Upper lobe of left lung (tissue), 6 donors: ENCODE measurements at regions not wholly inside any gene's neighbourhood (a gene's known extent, or its start where the extent isn't known, plus 50 kb on each side); places are given as distances from the start of the nearest gene placed in this dataset.

Source experiments
- ATAC-seq, 2 donors: fragments of 200-7000 bp; cut with Tn5 transposase; one replicate each; pipeline ENCODE4 v1.9.1; 2022; ENCODE audit warnings: mild to moderate bottlenecking in 2 of 2, moderate library complexity in 2 of 2; ENCODE audit not compliant: low FRiP score in 2 of 2
- DNase-seq, 2 donors: peaks; one replicate each; pipeline ENCODE4 v3.0.0-alpha.2; 2019 to 2020
- H3K27ac ChIP-seq, 4 donors: fragments of 200-600 bp; sonication (generic); one replicate each; pipeline ENCODE4 v1.5.1; 2016 to 2019
- H3K27me3 ChIP-seq, 4 donors: fragments of 200-600 bp; sonication (generic); one replicate each; pipeline ENCODE4 v1.5.1; 2017 to 2019
- H3K36me3 ChIP-seq, 4 donors: fragments of 200-600 bp; sonication (generic); one replicate each; pipeline ENCODE4 v1.5.1; 2016 to 2019
- H3K4me1 ChIP-seq, 4 donors: fragments of 200-600 bp; sonication (generic); one replicate each; pipeline ENCODE4 v1.5.1; 2018 to 2019
- H3K4me3 ChIP-seq, 4 donors: fragments of 200-600 bp; sonication (generic); one replicate each; pipeline ENCODE4 v1.5.1; 2017 to 2019; ENCODE audit warnings: mild to moderate bottlenecking in 2 of 4, moderate library complexity in 1 of 4
- H3K9me3 ChIP-seq, 4 donors: fragments of 200-600 bp; sonication (generic); one replicate each; pipeline ENCODE4 v1.5.1; 2018 to 2019
- EP300 ChIP-seq, 4 donors: sonication (generic); formaldehyde crosslinking; IDR thresholded peaks; one replicate each; pipeline ENCODE4 v1.5.1; 2017; ENCODE audit warnings: antibody characterized with exemption in 4 of 4, control low read depth in 2 of 4
- POLR2A ChIP-seq, 4 donors: fragments of 450-650 bp; IDR thresholded peaks; one replicate each; pipeline ENCODE4 v1.5.1; 2016 to 2017; ENCODE audit warnings: antibody characterized with exemption in 4 of 4, mild to moderate bottlenecking in 2 of 4
- POLR2AphosphoS5 ChIP-seq, 2 donors: sonication (generic); formaldehyde crosslinking; IDR thresholded peaks; one replicate each; pipeline ENCODE4 v1.5.1; 2017; ENCODE audit warnings: antibody characterized with exemption in 2 of 2
- WGBS, 2 donors: methylation state at CpG; one replicate each; pipeline ENCODE4 v1.1.5; 2017 to 2018; 5-methylcytosine and 5-hydroxymethylcytosine counted together
- TF ChIP-seq, protein P1 (sequence below), 6 experiments: fragments of 450-650 bp in 4 of 6; fragments of 200-600 bp in 2 of 6; sonication (generic) in 2 of 6; IDR thresholded peaks; one replicate each; pipeline ENCODE4 v1.5.1; 2016 to 2019; ENCODE audit warnings: antibody characterized with exemption in 6 of 6
- donor health status: DM: no; HTN: no; CAD: no; lungs with moderate emphysema.
- donor health status: DM: no; HTN: yes; CAD: no; lungs with severe emphysema.

DNA sequence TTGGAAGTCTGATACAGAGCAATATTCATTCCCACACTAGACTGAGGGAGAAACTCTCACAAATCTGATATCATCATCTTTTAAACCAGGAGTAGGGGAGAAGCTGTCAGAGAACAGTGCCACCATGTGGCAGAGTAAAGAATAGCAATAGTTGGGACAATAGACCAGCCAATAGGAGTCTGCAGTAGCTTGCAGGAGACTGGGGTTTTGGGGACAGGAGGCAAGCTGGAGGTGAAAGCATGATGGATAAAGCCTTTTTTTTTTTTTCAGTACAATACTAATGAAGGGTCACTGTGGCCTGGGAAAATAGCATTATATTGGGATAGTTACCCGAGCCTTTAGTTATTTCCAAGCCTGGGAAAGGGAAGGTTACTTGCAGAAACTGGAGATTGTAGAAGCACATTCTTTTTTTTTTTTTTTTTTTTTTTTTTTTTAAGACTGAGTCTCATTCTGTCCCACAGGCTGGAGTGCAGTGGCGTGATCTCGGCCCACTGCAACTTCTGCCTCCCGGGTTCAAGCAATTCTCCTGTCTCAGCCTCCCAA lies 120.7 kb downstream of the S1PR1 start:
- Histone ChIP-seq H3K27ac (no peak overlapping the region), H3K4me1 (no peaks in the 10 kb centered on the region), H3K27me3 (no peaks in the 10 kb centered on the region), H3K4me3 (no peak overlapping the region), H3K9me3 (no peaks in the 10 kb centered on the region), H3K36me3 (no peaks in the 10 kb centered on the region)
- peak; percentile 91 to 95 for ATAC-seq
- peak in 1 of 2 donors; percentile 35 for DNase-seq
- TF ChIP-seq, protein P1, sequence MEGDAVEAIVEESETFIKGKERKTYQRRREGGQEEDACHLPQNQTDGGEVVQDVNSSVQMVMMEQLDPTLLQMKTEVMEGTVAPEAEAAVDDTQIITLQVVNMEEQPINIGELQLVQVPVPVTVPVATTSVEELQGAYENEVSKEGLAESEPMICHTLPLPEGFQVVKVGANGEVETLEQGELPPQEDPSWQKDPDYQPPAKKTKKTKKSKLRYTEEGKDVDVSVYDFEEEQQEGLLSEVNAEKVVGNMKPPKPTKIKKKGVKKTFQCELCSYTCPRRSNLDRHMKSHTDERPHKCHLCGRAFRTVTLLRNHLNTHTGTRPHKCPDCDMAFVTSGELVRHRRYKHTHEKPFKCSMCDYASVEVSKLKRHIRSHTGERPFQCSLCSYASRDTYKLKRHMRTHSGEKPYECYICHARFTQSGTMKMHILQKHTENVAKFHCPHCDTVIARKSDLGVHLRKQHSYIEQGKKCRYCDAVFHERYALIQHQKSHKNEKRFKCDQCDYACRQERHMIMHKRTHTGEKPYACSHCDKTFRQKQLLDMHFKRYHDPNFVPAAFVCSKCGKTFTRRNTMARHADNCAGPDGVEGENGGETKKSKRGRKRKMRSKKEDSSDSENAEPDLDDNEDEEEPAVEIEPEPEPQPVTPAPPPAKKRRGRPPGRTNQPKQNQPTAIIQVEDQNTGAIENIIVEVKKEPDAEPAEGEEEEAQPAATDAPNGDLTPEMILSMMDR (IDR thresholded peaks at IDR 0.05): peak; percentile 64 to 83 (median 78)
- TF ChIP-seq POLR2AphosphoS5 (IDR thresholded peaks at IDR 0.05) (no peak), POLR2A (IDR thresholded peaks at IDR 0.05) (no peak), EP300 (IDR thresholded peaks at IDR 0.05) (no peak)
- 44 to 61% methylated on average over 4 of the region's 4 CpGs for WGBS, 2 donors

DNA sequence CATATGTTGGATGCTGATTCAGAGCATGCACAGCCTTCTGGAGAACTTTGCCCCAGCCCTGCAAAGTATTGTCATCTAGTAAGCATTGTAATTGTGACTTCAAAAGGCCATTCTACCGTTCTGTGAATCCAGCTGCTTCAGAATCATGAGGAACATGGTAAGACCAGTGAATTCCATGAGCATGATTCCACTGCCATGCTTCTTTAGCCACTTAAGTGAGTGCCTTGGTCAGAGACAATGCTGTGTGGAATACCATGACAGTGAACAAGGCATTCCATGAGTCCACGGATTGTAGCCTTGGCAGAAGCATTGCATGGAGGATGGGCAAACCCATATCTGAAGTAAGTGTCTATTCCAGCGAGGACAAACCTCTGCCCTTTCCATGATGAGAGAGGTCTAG lies 123.7 kb downstream of the S1PR1 start:
- WGBS, 2 donors: 88 to 93% methylated on average over 3 of the region's 3 CpGs
- Histone ChIP-seq H3K4me1 (no peaks in the 10 kb centered on the region), H3K27me3 (no peaks in the 10 kb centered on the region), H3K9me3 (no peaks in the 10 kb centered on the region), H3K27ac (no peak overlapping the region), H3K36me3 (no peaks in the 10 kb centered on the region), H3K4me3 (no peak overlapping the region)
- ATAC-seq (no peak), DNase-seq (no peak)
- TF ChIP-seq EP300 (IDR thresholded peaks at IDR 0.05): no peak
- no peak for TF ChIP-seq POLR2A (IDR thresholded peaks at IDR 0.05)
- TF ChIP-seq POLR2AphosphoS5 (IDR thresholded peaks at IDR 0.05): no peak
- TF ChIP-seq, protein P1 (IDR thresholded peaks at IDR 0.05): no peak

DNA sequence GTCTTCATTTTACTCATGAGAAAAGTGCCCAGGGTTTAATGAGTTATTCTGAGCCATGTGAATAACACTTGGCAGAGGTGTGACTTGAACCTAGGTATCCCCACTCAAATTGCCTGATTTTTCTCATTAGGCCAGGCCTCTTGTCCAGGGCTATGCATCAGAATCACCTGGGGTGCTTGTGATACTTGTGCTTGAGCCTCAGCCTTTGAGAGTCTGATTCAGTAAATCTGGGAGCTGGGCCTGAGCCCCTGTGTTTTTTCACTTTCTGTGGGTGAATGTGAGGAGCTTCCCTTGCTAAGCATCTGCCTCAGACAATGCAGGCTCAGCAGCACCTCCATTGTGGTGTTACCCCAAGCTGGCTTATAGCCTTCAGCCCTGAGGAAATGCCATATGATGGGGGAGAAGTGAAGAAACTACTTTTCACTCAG lies 127.1 kb downstream of the S1PR1 start:
- Histone ChIP-seq H3K4me1 (peaks cover 0 to 6% (median 0%) of the 10 kb centered on the region in 4 donors), H3K36me3 (no peaks in the 10 kb centered on the region), H3K9me3 (no peaks in the 10 kb centered on the region), H3K27me3 (no peaks in the 10 kb centered on the region), H3K27ac (no peak overlapping the region), H3K4me3 (no peak overlapping the region)
- DNase-seq (no peak), ATAC-seq (no peak)
- no peak for TF ChIP-seq POLR2AphosphoS5 (IDR thresholded peaks at IDR 0.05)
- TF ChIP-seq, protein P1 (IDR thresholded peaks at IDR 0.05): no peak
- no peak for TF ChIP-seq EP300 (IDR thresholded peaks at IDR 0.05)
- TF ChIP-seq POLR2A (IDR thresholded peaks at IDR 0.05): no peak

DNA sequence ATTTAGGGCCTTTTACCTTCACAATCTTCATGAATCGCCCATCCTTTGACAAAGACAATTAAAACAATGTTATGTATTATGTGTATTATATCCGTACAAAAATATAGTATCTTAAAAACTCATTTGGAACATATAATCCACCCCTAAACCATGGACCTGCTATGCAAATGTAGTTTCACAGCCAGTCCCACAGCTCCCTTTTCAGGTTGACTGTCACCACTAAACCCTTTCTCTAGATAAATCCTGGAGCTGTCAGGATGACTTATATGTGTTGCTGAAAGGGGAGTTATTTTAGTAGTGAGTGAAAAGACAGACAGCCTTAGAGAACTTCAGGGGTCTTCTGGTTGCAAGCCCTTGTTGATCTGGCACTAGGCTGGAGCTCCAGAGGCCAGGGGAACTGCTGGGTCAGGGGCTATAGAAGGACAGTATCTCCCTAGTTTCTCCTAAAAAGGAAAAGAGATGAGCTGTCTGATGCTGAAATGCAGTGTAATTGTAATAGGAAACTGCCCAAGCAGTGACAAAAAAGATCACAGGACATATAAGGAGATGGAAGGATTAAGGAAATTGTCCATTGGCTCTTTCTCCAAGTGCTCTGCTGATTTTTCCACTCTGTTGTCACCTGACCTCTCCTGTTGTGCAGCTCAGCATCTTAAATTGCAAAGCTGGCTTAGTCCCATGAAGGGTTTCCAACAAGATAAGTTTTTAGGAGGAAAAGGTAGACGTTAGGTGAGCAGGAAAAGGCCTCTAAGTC lies 127.7 kb downstream of the S1PR1 start:
- Histone ChIP-seq H3K9me3 (no peaks in the 10 kb centered on the region), H3K36me3 (no peaks in the 10 kb centered on the region), H3K4me3 (no peak overlapping the region), H3K4me1 (peaks cover 0 to 6% (median 0%) of the 10 kb centered on the region in 4 donors), H3K27ac (no peak overlapping the region), H3K27me3 (no peaks in the 10 kb centered on the region)
- DNase-seq (no peak), ATAC-seq (no peak)
- 89 to 91% methylated on average over 3 of the region's 3 CpGs for WGBS, 2 donors
- TF ChIP-seq EP300 (IDR thresholded peaks at IDR 0.05) (no peak), POLR2AphosphoS5 (IDR thresholded peaks at IDR 0.05) (no peak), POLR2A (IDR thresholded peaks at IDR 0.05) (no peak)
- TF ChIP-seq, protein P1 (IDR thresholded peaks at IDR 0.05): no peak

DNA sequence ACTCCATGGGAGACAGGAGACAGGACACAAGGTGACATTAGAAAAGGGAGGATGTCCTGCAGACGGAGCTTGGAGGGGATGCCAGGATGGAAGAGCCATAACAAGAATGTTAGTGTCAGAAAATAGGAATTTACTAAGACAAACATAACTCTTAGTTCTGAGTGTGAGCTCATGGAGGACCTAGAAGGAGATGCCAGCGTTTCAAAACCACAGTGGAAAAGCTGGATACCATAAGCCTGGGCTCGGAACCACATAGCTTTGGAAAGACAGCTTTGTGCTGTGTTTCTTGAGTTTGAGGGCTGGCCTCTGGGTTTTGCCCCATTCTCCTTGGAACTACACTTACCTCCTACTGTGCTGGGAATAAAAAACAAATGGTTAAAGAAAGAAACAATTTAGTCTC lies 128.4 kb downstream of the S1PR1 start:
- ATAC-seq (no peak), DNase-seq (no peak)
- Histone ChIP-seq H3K27ac (no peak overlapping the region), H3K4me1 (peaks cover 0 to 6% (median 0%) of the 10 kb centered on the region in 4 donors), H3K4me3 (no peak overlapping the region), H3K27me3 (no peaks in the 10 kb centered on the region), H3K36me3 (no peaks in the 10 kb centered on the region), H3K9me3 (no peaks in the 10 kb centered on the region)
- 69 to 74% methylated on average over 3 of the region's 3 CpGs for WGBS, 2 donors
- TF ChIP-seq, protein P1 (IDR thresholded peaks at IDR 0.05): no peak
- TF ChIP-seq EP300 (IDR thresholded peaks at IDR 0.05) (no peak), POLR2AphosphoS5 (IDR thresholded peaks at IDR 0.05) (no peak), POLR2A (IDR thresholded peaks at IDR 0.05) (no peak)
